ENCODE measurements at regions not wholly inside any gene's neighbourhood (a gene's known extent, or its start where the extent isn't known, plus 50 kb on each side); places are given as distances from the start of the nearest gene placed in this dataset.

GRCh38 chr2:65666156-65666725 is 233.8 kb upstream of the SPRED2 start:
- no peak for DNase-seq

- DNase-seq: no peak
These were observed 232.5 kb upstream of the SPRED2 start for GRCh38 chr2:65664931-65665330.

GRCh38 chr2:65663831-65664407 is 231.5 kb upstream of the SPRED2 start:
- DNase-seq: no peak

- no peak for DNase-seq
These were observed 230.4 kb upstream of the SPRED2 start for GRCh38 chr2:65662654-65663432.

GRCh38 chr2:65661980-65662653 is 229.7 kb upstream of the SPRED2 start:
- DNase-seq: no peak

GRCh38 chr2:65660340-65660739 is 227.9 kb upstream of the SPRED2 start:
- DNase-seq: no peak

- no peak for DNase-seq
These were observed 226.5 kb upstream of the SPRED2 start for GRCh38 chr2:65658881-65659280.

- no peak for DNase-seq
These were observed 225.9 kb upstream of the SPRED2 start for GRCh38 chr2:65658266-65658665.

GRCh38 chr2:65656160-65656718 is 223.8 kb upstream of the SPRED2 start:
- no peak for DNase-seq

GRCh38 chr2:65655000-65655399 is 222.6 kb upstream of the SPRED2 start:
- no peak for DNase-seq

GRCh38 chr2:65654496-65654895 is 222.1 kb upstream of the SPRED2 start:
- no peak for DNase-seq

GRCh38 chr2:65652066-65652465 is 219.7 kb upstream of the SPRED2 start:
- no peak for DNase-seq

GRCh38 chr2:65649811-65650589 is 217.6 kb upstream of the SPRED2 start:
- DNase-seq: no peak

- no peak for DNase-seq
These were observed 214.9 kb upstream of the SPRED2 start for GRCh38 chr2:65647249-65647842.

GRCh38 chr2:65640793-65641103 is 208.3 kb upstream of the SPRED2 start:
- DNase-seq: no peak

- no peak for DNase-seq
These were observed 206.9 kb upstream of the SPRED2 start for GRCh38 chr2:65639156-65639864.

GRCh38 chr2:65638443-65638842 is 206.0 kb upstream of the SPRED2 start:
- no peak for DNase-seq

- DNase-seq: no peak
These were observed 204.5 kb upstream of the SPRED2 start for GRCh38 chr2:65636813-65637483.

- no peak for DNase-seq
These were observed 203.6 kb upstream of the SPRED2 start for GRCh38 chr2:65636024-65636423.

- no peak for DNase-seq
These were observed 201.9 kb upstream of the SPRED2 start for GRCh38 chr2:65634304-65634703.

- DNase-seq: no peak
These were observed 198.2 kb upstream of the SPRED2 start for GRCh38 chr2:65630643-65631042.

Measured in cerebellar nuclear complex (tissue), 1 donor.